HepG2 (cell line): ENCODE measurements at regions not wholly inside any gene's neighbourhood (a gene's known extent, or its start where the extent isn't known, plus 50 kb on each side); places are given as distances from the start of the nearest gene placed in this dataset.

Source experiments
- ATAC-seq: fragments of 200-7000 bp; cut with Tn5 transposase; 3 replicates; pipeline ENCODE4 v1.9.1; 2020; ENCODE audit warnings: mild to moderate bottlenecking, moderate library complexity
- BruUV-seq: library from RNA; stranded (reverse); fragments of 400-500 nt; replicated peaks from 2 replicates; lab custom pipeline; 2021; lab: Mats Ljungman, UMichigan
- CTCF ChIA-PET: fragments of 300-600 bp; formaldehyde crosslinking; extraction: SDS; loops from one replicate; lab custom pipeline; 2021; ENCODE audit warnings: low total read pairs, inconsistent platforms, low intra/inter-chr PET ratio; lab: Yijun Ruan, JAX
- POLR2A ChIA-PET: fragments of 350-600 bp; sonication (Branson Sonifier 250); formaldehyde crosslinking; loops from one replicate; lab custom pipeline; 2020; ENCODE audit warnings: antibody characterized with exemption, inconsistent platforms; lab: Yijun Ruan, JAX
- DNase-seq: peaks from one replicate; pipeline ENCODE4 v3.0.0-alpha.2; 2015; ENCODE audit warnings: low spot score
- FAIRE-seq: peaks from 3 replicates; lab custom pipeline; 2011; peaks lifted over from hg19 to GRCh38; lab: Jason Lieb, UNC
- H2AFZ ChIP-seq: one replicate; pipeline ENCODE4 v1.6.1; 2011; ENCODE audit warnings: low read length, inconsistent platforms
- H3K27ac ChIP-seq: fragments of 300-600 bp; 3 replicates; pipeline ENCODE4 v1.8.0; 2011; ENCODE audit warnings: mixed run types, mild to moderate bottlenecking, mixed read lengths, low read length, inconsistent platforms; ENCODE audit not compliant: insufficient read depth; ENCODE audit errors: extremely low read length
- H3K27me3 ChIP-seq, 2 experiments: fragments of 200-600 bp in 1 of 2; 2 replicates in 1 of 2; 3 replicates in 1 of 2; pipeline versions ENCODE4 v1.6.0 to v1.8.0; 2011; ENCODE audit warnings: low read length in 2 of 2, mild to moderate bottlenecking in 2 of 2, moderate library complexity in 2 of 2, inconsistent platforms in 1 of 2; ENCODE audit not compliant: insufficient read depth in 2 of 2, control insufficient read depth in 1 of 2
- H3K36me3 ChIP-seq, 2 experiments: fragments of 200-600 bp in 1 of 2; replicated peaks in 1 of 2; 2 replicates in 1 of 2; 3 replicates in 1 of 2; pipeline versions ENCODE4 v1.5.1 to v1.8.0; 2011; ENCODE audit warnings: low read length in 2 of 2, inconsistent platforms in 1 of 2; ENCODE audit not compliant: insufficient read depth in 2 of 2, control insufficient read depth in 1 of 2
- H3K4me1 ChIP-seq: 2 replicates; pipeline ENCODE4 v1.5.1; 2012; ENCODE audit warnings: low read length, inconsistent platforms; ENCODE audit not compliant: insufficient read depth
- H3K4me2 ChIP-seq: 2 replicates; pipeline ENCODE4 v1.6.0; 2011; ENCODE audit warnings: low read depth, low read length, inconsistent platforms
- H3K4me3 ChIP-seq, 3 experiments: fragments of 200-600 bp in 1 of 3; sonication (generic), shearing (Covaris generic) in 1 of 3; replicated peaks in 1 of 3; 2 replicates each; pipeline ENCODE4 v1.5.1; 2011 to 2016; ENCODE audit warnings: low read length in 3 of 3, inconsistent platforms in 2 of 3, low read depth in 2 of 3, mild to moderate bottlenecking in 2 of 3, control low read depth in 1 of 3, mixed read lengths in 1 of 3; ENCODE audit not compliant: insufficient read depth in 1 of 3
- H3K79me2 ChIP-seq: one replicate; pipeline ENCODE4 v1.6.1; 2011; ENCODE audit warnings: low read length, inconsistent platforms; ENCODE audit not compliant: insufficient read depth
- H3K9ac ChIP-seq: 2 replicates; pipeline ENCODE4 v1.6.0; 2011; ENCODE audit warnings: mild to moderate bottlenecking, low read depth, low read length, inconsistent platforms; ENCODE audit not compliant: insufficient read depth
- H3K9me3 ChIP-seq: 2 replicates; pipeline ENCODE4 v1.5.1; 2012; ENCODE audit warnings: mild to moderate bottlenecking, low read length
- H4K20me1 ChIP-seq: 2 replicates; pipeline ENCODE4 v1.6.0; 2011; ENCODE audit warnings: inconsistent platforms, mild to moderate bottlenecking, low read length, moderate library complexity; ENCODE audit not compliant: insufficient read depth
- ARNT ChIP-seq: fragments of 450-650 bp; IDR thresholded peaks from 2 replicates; pipeline ENCODE4 v1.6.1; 2017
- FUBP1 ChIP-seq: sonication (generic); formaldehyde crosslinking; IDR thresholded peaks from 2 replicates; pipeline ENCODE4 v1.5.1; 2020; ENCODE audit warnings: missing genetic modification reagents, mild to moderate bottlenecking, borderline replicate concordance
- IRF1 ChIP-seq: sonication (generic); formaldehyde crosslinking; IDR thresholded peaks from 2 replicates; pipeline ENCODE4 v1.4.0; 2020; ENCODE audit warnings: low read depth, mild to moderate bottlenecking, missing genetic modification reagents
- KMT2B ChIP-seq: IDR thresholded peaks from 2 replicates; pipeline ENCODE4 v1.6.1; 2016; ENCODE audit warnings: missing genetic modification reagents, missing compliant biosample characterization
- MIER2 ChIP-seq: IDR thresholded peaks from 2 replicates; pipeline ENCODE4 v1.6.1; 2016; ENCODE audit warnings: missing biosample characterization, missing genetic modification reagents
- PHF8 ChIP-seq: sonication (generic); formaldehyde crosslinking; IDR thresholded peaks from 2 replicates; pipeline ENCODE4 v1.5.0; 2020; ENCODE audit warnings: missing genetic modification reagents
- RXRA ChIP-seq: sonication (generic); formaldehyde crosslinking; IDR thresholded peaks from 2 replicates; pipeline ENCODE4 v1.5.1; 2020; ENCODE audit warnings: missing genetic modification reagents
- SMAD9 ChIP-seq: sonication (generic); formaldehyde crosslinking; IDR thresholded peaks from 2 replicates; pipeline ENCODE4 v1.5.1; 2020; ENCODE audit warnings: mild to moderate bottlenecking, missing genetic modification reagents
- TOPORS ChIP-seq: sonication (generic); formaldehyde crosslinking; IDR thresholded peaks from 2 replicates; pipeline ENCODE4 v1.8.0; 2023; ENCODE audit warnings: mild to moderate bottlenecking, missing genetic modification reagents
- YEATS2 ChIP-seq: sonication (generic); formaldehyde crosslinking; IDR thresholded peaks from 2 replicates; pipeline ENCODE4 v1.4.0; 2020; ENCODE audit warnings: missing genetic modification reagents, borderline replicate concordance
- ZNF354B ChIP-seq: sonication (generic); formaldehyde crosslinking; IDR thresholded peaks from 2 replicates; pipeline ENCODE4 v1.8.0; 2022; ENCODE audit warnings: mild to moderate bottlenecking, missing genetic modification reagents
- ZNF367 ChIP-seq: sonication (generic); formaldehyde crosslinking; IDR thresholded peaks from 2 replicates; pipeline ENCODE4 v1.4.0; 2020; ENCODE audit warnings: missing genetic modification reagents, borderline replicate concordance
- ZNF451 ChIP-seq: sonication (generic); formaldehyde crosslinking; IDR thresholded peaks from 2 replicates; pipeline ENCODE4 v1.5.0; 2020; ENCODE audit warnings: mild to moderate bottlenecking, missing genetic modification reagents
- ZNF557 ChIP-seq: sonication (generic); formaldehyde crosslinking; IDR thresholded peaks from 2 replicates; pipeline ENCODE4 v1.4.0; 2020; ENCODE audit warnings: missing genetic modification reagents
- ZNF597 ChIP-seq: sonication (generic); formaldehyde crosslinking; IDR thresholded peaks from 2 replicates; pipeline ENCODE4 v1.5.0; 2020; ENCODE audit warnings: missing genetic modification reagents
- WGBS: methylation state at CpG from one replicate; pipeline ENCODE4 v1.1.6; 2017; ENCODE audit warnings: low lambda C conversion rate; 5-methylcytosine and 5-hydroxymethylcytosine counted together
- in situ Hi-C: cut with HindIII; loops from 2 replicates; pipeline ENCODE4 v1.10.0; 2017; ENCODE audit warnings: low pct_unique_long_range_greater_than_20kb; ENCODE audit not compliant: extremely low pct_ligation_motif_present
- intact Hi-C: fragments of 100-400 bp; cut with micrococcal nuclease; formaldehyde crosslinking; loops from one replicate; pipeline ENCODE4 v1.10.0; 2022; ENCODE audit not compliant: unreplicated experiment

- 5% methylated on average over 1 of the region's 1 CpG for WGBS
- Histone ChIP-seq H3K27me3 (no peaks in the 10 kb centered on the region), H3K9ac (no peak overlapping the region)
- DNase-seq, result no peak
- no peak for TF ChIP-seq ZNF557 (CRISPR knock-in tag)
- no peak for TF ChIP-seq FUBP1
- no peak for TF ChIP-seq ARNT
- TF ChIP-seq ZNF597 (CRISPR knock-in tag), result no peak
- TF ChIP-seq IRF1 (CRISPR knock-in tag), result no peak
- TF ChIP-seq, all 625 proteins: peak for 0
- Histone ChIP-seq H3K4me2 (no peak overlapping the region), H3K36me3 (no peaks in the 10 kb centered on the region), H4K20me1 (no peaks in the 10 kb centered on the region), H3K9me3 (no peaks in the 10 kb centered on the region), H3K4me3 (no peak overlapping the region), H2AFZ (no peak overlapping the region), H3K4me1 (no peaks in the 10 kb centered on the region), H3K79me2 (no peaks in the 10 kb centered on the region), H3K27ac (no peak overlapping the region)
- POLR2A ChIA-PET, result no interaction called here
- no peak for FAIRE-seq
- CTCF ChIA-PET, result no interaction called here
- no peak for ATAC-seq
- BruUV-seq, result no TSS peak
- in situ Hi-C loops, result no loop called here
- intact Hi-C loops, result no loop called here
Measured at GRCh38 chr10:111724121-111724520, 459.4 kb downstream of the GPAM start.

GRCh38 chr10:111725050-111725449, 458.5 kb downstream of the GPAM start:
- BruUV-seq, result no TSS peak
- Histone ChIP-seq H3K27ac (no peak overlapping the region), H3K9me3 (no peaks in the 10 kb centered on the region), H3K9ac (no peak overlapping the region), H3K79me2 (no peaks in the 10 kb centered on the region), H3K27me3 (no peaks in the 10 kb centered on the region), H3K4me3 (no peak overlapping the region), H4K20me1 (no peaks in the 10 kb centered on the region), H3K4me1 (no peaks in the 10 kb centered on the region), H3K4me2 (no peak overlapping the region), H3K36me3 (no peaks in the 10 kb centered on the region), H2AFZ (no peak overlapping the region)
- in situ Hi-C loops, result no loop called here
- CTCF ChIA-PET, result no interaction called here
- ATAC-seq (no peak), DNase-seq (no peak), FAIRE-seq (no peak)
- intact Hi-C loops, result no loop called here
- POLR2A ChIA-PET, result no interaction called here
- no peak for TF ChIP-seq ZNF354B (CRISPR knock-in tag)
- TF ChIP-seq SMAD9 (CRISPR knock-in tag), result no peak
- no peak for TF ChIP-seq MIER2 (CRISPR knock-in tag)
- TF ChIP-seq PHF8 (CRISPR knock-in tag), result no peak
- TF ChIP-seq KMT2B (CRISPR knock-in tag), result no peak
- TF ChIP-seq TOPORS (CRISPR knock-in tag), result no peak
- TF ChIP-seq YEATS2 (CRISPR knock-in tag), result no peak
- no peak for TF ChIP-seq ZNF367 (CRISPR knock-in tag)
- TF ChIP-seq RXRA (CRISPR knock-in tag), result no peak
- TF ChIP-seq ZNF451, result no peak
